ENCODE measurements at regions not wholly inside any gene's neighbourhood (a gene's known extent, or its start where the extent isn't known, plus 50 kb on each side); places are given as distances from the start of the nearest gene placed in this dataset.

- Histone ChIP-seq H3K9ac (ENCODE audit: insufficient read length) (no peak overlapping the region), H3K4me3 (no peak overlapping the region), H3K36me3 (ENCODE audit: insufficient read depth, low read length) (no peaks in the 10 kb centered on the region), H3K9me3 (ENCODE audit: low read depth, low read length) (no peaks in the 10 kb centered on the region), H3K27ac (no peak overlapping the region)
- DNase-seq (ENCODE audit: low read depth, low spot score) = no peak
- TF ChIP-seq FOXP2 (optimal IDR thresholded peaks at IDR 0.05; ENCODE audit: control extremely low read depth, extremely low read length, insufficient read depth) (no peak), POLR2AphosphoS5 (IDR thresholded peaks at IDR 0.05; ENCODE audit: borderline replicate concordance, low read depth, low read length) (no peak), EZH2 (IDR thresholded peaks at IDR 0.05) (no peak)
Measured at GRCh38 chr10:21208666-21209316, 311.7 kb upstream of the NEBL start.

GRCh38 chr10:21207852-21208646, 310.9 kb upstream of the NEBL start:
- DNase-seq (ENCODE audit: low read depth, low spot score) = no peak
- TF ChIP-seq EZH2 (IDR thresholded peaks at IDR 0.05) = no peak
- TF ChIP-seq POLR2AphosphoS5 (IDR thresholded peaks at IDR 0.05; ENCODE audit: borderline replicate concordance, low read depth, low read length) = no peak
- no peak for TF ChIP-seq FOXP2 (optimal IDR thresholded peaks at IDR 0.05; ENCODE audit: control extremely low read depth, extremely low read length, insufficient read depth)
- H3K36me3 ChIP-seq (ENCODE audit: insufficient read depth, low read length) = no peaks in the 10 kb centered on the region
- H3K9ac ChIP-seq (ENCODE audit: insufficient read length) = no peak overlapping the region
- H3K4me3 ChIP-seq = no peak overlapping the region
- no peaks in the 10 kb centered on the region for H3K9me3 ChIP-seq (ENCODE audit: low read depth, low read length)
- no peak overlapping the region for H3K27ac ChIP-seq

GRCh38 chr10:21205328-21205727, 308.2 kb upstream of the NEBL start:
- H3K9me3 ChIP-seq (ENCODE audit: low read depth, low read length) = no peaks in the 10 kb centered on the region

GRCh38 chr10:21203473-21204107, 306.5 kb upstream of the NEBL start:
- no peak for DNase-seq (ENCODE audit: low read depth, low spot score)
- Histone ChIP-seq H3K36me3 (ENCODE audit: insufficient read depth, low read length) (no peaks in the 10 kb centered on the region), H3K27ac (no peak overlapping the region), H3K9me3 (ENCODE audit: low read depth, low read length) (no peaks in the 10 kb centered on the region), H3K9ac (ENCODE audit: insufficient read length) (no peak overlapping the region), H3K4me3 (no peak overlapping the region)
- TF ChIP-seq FOXP2 (optimal IDR thresholded peaks at IDR 0.05; ENCODE audit: control extremely low read depth, extremely low read length, insufficient read depth) (no peak), EZH2 (IDR thresholded peaks at IDR 0.05) (no peak), POLR2AphosphoS5 (IDR thresholded peaks at IDR 0.05; ENCODE audit: borderline replicate concordance, low read depth, low read length) (no peak)

More at GRCh38 chr10:21205328-21205727, 308.2 kb upstream of the NEBL start:
- Histone ChIP-seq H3K36me3 (ENCODE audit: insufficient read depth, low read length) (no peaks in the 10 kb centered on the region), H3K4me3 (no peak overlapping the region), H3K9ac (ENCODE audit: insufficient read length) (no peak overlapping the region), H3K27ac (no peak overlapping the region)
- TF ChIP-seq EZH2 (IDR thresholded peaks at IDR 0.05) (no peak), POLR2AphosphoS5 (IDR thresholded peaks at IDR 0.05; ENCODE audit: borderline replicate concordance, low read depth, low read length) (no peak), FOXP2 (optimal IDR thresholded peaks at IDR 0.05; ENCODE audit: control extremely low read depth, extremely low read length, insufficient read depth) (no peak)
- DNase-seq (ENCODE audit: low read depth, low spot score) = no peak

- DNase-seq (ENCODE audit: low read depth, low spot score) = no peak
- H3K36me3 ChIP-seq (ENCODE audit: insufficient read depth, low read length) = no peaks in the 10 kb centered on the region
- H3K9ac ChIP-seq (ENCODE audit: insufficient read length) = no peak overlapping the region
- H3K9me3 ChIP-seq (ENCODE audit: low read depth, low read length) = no peaks in the 10 kb centered on the region
- no peak for TF ChIP-seq FOXP2 (optimal IDR thresholded peaks at IDR 0.05; ENCODE audit: control extremely low read depth, extremely low read length, insufficient read depth)
- no peak for TF ChIP-seq EZH2 (IDR thresholded peaks at IDR 0.05)
- no peak for TF ChIP-seq POLR2AphosphoS5 (IDR thresholded peaks at IDR 0.05; ENCODE audit: borderline replicate concordance, low read depth, low read length)
- H3K4me3 ChIP-seq = no peak overlapping the region
- no peak overlapping the region for H3K27ac ChIP-seq
Measured at GRCh38 chr10:21202776-21203462, 305.8 kb upstream of the NEBL start.

GRCh38 chr10:21199501-21199900, 302.4 kb upstream of the NEBL start:
- H3K36me3 ChIP-seq (ENCODE audit: insufficient read depth, low read length) = no peaks in the 10 kb centered on the region
- H3K4me3 ChIP-seq = no peak overlapping the region
- H3K27ac ChIP-seq = no peak overlapping the region
- TF ChIP-seq FOXP2 (optimal IDR thresholded peaks at IDR 0.05; ENCODE audit: control extremely low read depth, extremely low read length, insufficient read depth) (no peak), POLR2AphosphoS5 (IDR thresholded peaks at IDR 0.05; ENCODE audit: borderline replicate concordance, low read depth, low read length) (no peak), EZH2 (IDR thresholded peaks at IDR 0.05) (no peak)
- DNase-seq (ENCODE audit: low read depth, low spot score) = no peak
- no peak overlapping the region for H3K9ac ChIP-seq (ENCODE audit: insufficient read length)
- H3K9me3 ChIP-seq (ENCODE audit: low read depth, low read length) = no peaks in the 10 kb centered on the region

- DNase-seq (ENCODE audit: low read depth, low spot score) = no peak
- TF ChIP-seq POLR2AphosphoS5 (IDR thresholded peaks at IDR 0.05; ENCODE audit: borderline replicate concordance, low read depth, low read length) = no peak
Measured at GRCh38 chr10:21197838-21198237, 300.7 kb upstream of the NEBL start.

GRCh38 chr10:21196822-21197395, 299.8 kb upstream of the NEBL start:
- H3K9me3 ChIP-seq (ENCODE audit: low read depth, low read length) = no peaks in the 10 kb centered on the region
- DNase-seq (ENCODE audit: low read depth, low spot score) = no peak
- H3K27ac ChIP-seq = no peak overlapping the region

More at GRCh38 chr10:21197838-21198237, 300.7 kb upstream of the NEBL start:
- Histone ChIP-seq H3K36me3 (ENCODE audit: insufficient read depth, low read length) (no peaks in the 10 kb centered on the region), H3K9me3 (ENCODE audit: low read depth, low read length) (no peaks in the 10 kb centered on the region), H3K27ac (no peak overlapping the region), H3K9ac (ENCODE audit: insufficient read length) (no peak overlapping the region), H3K4me3 (no peak overlapping the region)

More at GRCh38 chr10:21196822-21197395, 299.8 kb upstream of the NEBL start:
- no peak for TF ChIP-seq EZH2 (IDR thresholded peaks at IDR 0.05)
- TF ChIP-seq FOXP2 (optimal IDR thresholded peaks at IDR 0.05; ENCODE audit: control extremely low read depth, extremely low read length, insufficient read depth) = no peak
- no peak for TF ChIP-seq POLR2AphosphoS5 (IDR thresholded peaks at IDR 0.05; ENCODE audit: borderline replicate concordance, low read depth, low read length)
- Histone ChIP-seq H3K4me3 (no peak overlapping the region), H3K36me3 (ENCODE audit: insufficient read depth, low read length) (no peaks in the 10 kb centered on the region), H3K9ac (ENCODE audit: insufficient read length) (no peak overlapping the region)

All from SK-N-MC (cell line).